ENCODE measurements at regions not wholly inside any gene's neighbourhood (a gene's known extent, or its start where the extent isn't known, plus 50 kb on each side); places are given as distances from the start of the nearest gene placed in this dataset.

GRCh38 chr16:80197741-80198201, 343.0 kb upstream of the DYNLRB2 start:
- no peak overlapping the region for H3K9ac ChIP-seq (ENCODE audit: low read length)
- H2BK5ac ChIP-seq (ENCODE audit: low read depth, low read length, poor library complexity): no peak overlapping the region
- peak in 1 of 2 donors; percentile 45 for DNase-seq
- H2BK12ac ChIP-seq (ENCODE audit: low read length): no peak overlapping the region
- no peaks in the 10 kb centered on the region for H3K27me3 ChIP-seq (ENCODE audit: insufficient read depth, low read length)
- no peak overlapping the region for H2BK120ac ChIP-seq (ENCODE audit: insufficient read depth, low read length, poor library complexity)
- no peaks in the 10 kb centered on the region for H3K79me2 ChIP-seq (ENCODE audit: control insufficient read depth, insufficient read depth, low read length, poor library complexity)
- no peak overlapping the region for H3K18ac ChIP-seq (ENCODE audit: low read length)
- H3K27ac ChIP-seq (ENCODE audit: low read depth, low read length): no peak overlapping the region
- no peaks in the 10 kb centered on the region for H3K9me3 ChIP-seq (ENCODE audit: insufficient read depth, low read depth, low read length)
- H3K36me3 ChIP-seq (ENCODE audit: control insufficient read depth in 1 of 2, insufficient read depth in 2 of 2, low read length in 2 of 2): no peaks in the 10 kb centered on the region
- no peak overlapping the region for H3K4me2 ChIP-seq (ENCODE audit: low read length)
- no peak overlapping the region for H4K91ac ChIP-seq (ENCODE audit: low read depth, low read length)
- no peak overlapping the region for H3K4ac ChIP-seq (ENCODE audit: low read depth, low read length)
- H2AFZ ChIP-seq (ENCODE audit: insufficient read depth, low read length, poor library complexity): no peak overlapping the region
- no peak overlapping the region for H4K12ac ChIP-seq (ENCODE audit: low read depth, low read length)
- no peak overlapping the region for H2AK5ac ChIP-seq (ENCODE audit: low read length)
- H3K4me3 ChIP-seq (ENCODE audit: low read depth, low read length): no peak overlapping the region
- no CpG with 5 or more reads among the region's 4 CpGs for WGBS (ENCODE audit: extremely low coverage, insufficient coverage, insufficient read length)
- no peak overlapping the region for H4K8ac ChIP-seq (ENCODE audit: low read depth, low read length)
- no peaks in the 10 kb centered on the region for H3K79me1 ChIP-seq (ENCODE audit: low read length)
- H3K23ac ChIP-seq (ENCODE audit: low read length): no peak overlapping the region
- H3K14ac ChIP-seq (ENCODE audit: low read length): no peak overlapping the region
- no peaks in the 10 kb centered on the region for H3K4me1 ChIP-seq (ENCODE audit: control insufficient read depth in 1 of 2, insufficient read depth in 2 of 2, low read length in 2 of 2)

- Histone ChIP-seq H3K27me3 (ENCODE audit: insufficient read depth, low read length) (no peaks in the 10 kb centered on the region), H4K8ac (ENCODE audit: low read depth, low read length) (no peak overlapping the region), H3K27ac (ENCODE audit: low read depth, low read length) (no peak overlapping the region), H2BK120ac (ENCODE audit: insufficient read depth, low read length, poor library complexity) (no peak overlapping the region), H3K4ac (ENCODE audit: low read depth, low read length) (no peak overlapping the region), H4K12ac (ENCODE audit: low read depth, low read length) (no peak overlapping the region), H2AK5ac (ENCODE audit: low read length) (no peak overlapping the region), H3K9ac (ENCODE audit: low read length) (no peak overlapping the region), H3K4me1 (ENCODE audit: control insufficient read depth in 1 of 2, insufficient read depth in 2 of 2, low read length in 2 of 2) (no peaks in the 10 kb centered on the region), H3K79me1 (ENCODE audit: low read length) (no peaks in the 10 kb centered on the region), H2BK12ac (ENCODE audit: low read length) (no peak overlapping the region), H4K91ac (ENCODE audit: low read depth, low read length) (no peak overlapping the region), H3K18ac (ENCODE audit: low read length) (no peak overlapping the region), H3K14ac (ENCODE audit: low read length) (no peak overlapping the region), H3K79me2 (ENCODE audit: control insufficient read depth, insufficient read depth, low read length, poor library complexity) (no peaks in the 10 kb centered on the region), H3K4me2 (ENCODE audit: low read length) (no peak overlapping the region), H2BK5ac (ENCODE audit: low read depth, low read length, poor library complexity) (no peak overlapping the region), H3K4me3 (ENCODE audit: low read depth, low read length) (no peak overlapping the region), H3K23ac (ENCODE audit: low read length) (no peak overlapping the region), H3K9me3 (ENCODE audit: insufficient read depth, low read depth, low read length) (no peaks in the 10 kb centered on the region), H2AFZ (ENCODE audit: insufficient read depth, low read length, poor library complexity) (no peak overlapping the region), H3K36me3 (ENCODE audit: control insufficient read depth in 1 of 2, insufficient read depth in 2 of 2, low read length in 2 of 2) (no peaks in the 10 kb centered on the region)
- no CpG with 5 or more reads among the region's 3 CpGs for WGBS (ENCODE audit: extremely low coverage, insufficient coverage, insufficient read length)
- DNase-seq: no peak
These were observed 348.9 kb upstream of the DYNLRB2 start for GRCh38 chr16:80191928-80192327.

- Histone ChIP-seq H3K23ac (ENCODE audit: low read length) (no peak overlapping the region), H4K8ac (ENCODE audit: low read depth, low read length) (no peak overlapping the region), H3K4me1 (ENCODE audit: control insufficient read depth in 1 of 2, insufficient read depth in 2 of 2, low read length in 2 of 2) (no peaks in the 10 kb centered on the region), H3K4me3 (ENCODE audit: low read depth, low read length) (no peak overlapping the region), H3K4ac (ENCODE audit: low read depth, low read length) (no peak overlapping the region), H3K4me2 (ENCODE audit: low read length) (no peak overlapping the region), H3K79me2 (ENCODE audit: control insufficient read depth, insufficient read depth, low read length, poor library complexity) (no peaks in the 10 kb centered on the region), H3K27me3 (ENCODE audit: insufficient read depth, low read length) (no peaks in the 10 kb centered on the region), H3K9ac (ENCODE audit: low read length) (no peak overlapping the region), H2BK5ac (ENCODE audit: low read depth, low read length, poor library complexity) (no peak overlapping the region), H2AK5ac (ENCODE audit: low read length) (no peak overlapping the region), H4K12ac (ENCODE audit: low read depth, low read length) (no peak overlapping the region), H3K27ac (ENCODE audit: low read depth, low read length) (no peak overlapping the region), H3K79me1 (ENCODE audit: low read length) (no peaks in the 10 kb centered on the region), H2AFZ (ENCODE audit: insufficient read depth, low read length, poor library complexity) (no peak overlapping the region), H4K91ac (ENCODE audit: low read depth, low read length) (no peak overlapping the region), H2BK120ac (ENCODE audit: insufficient read depth, low read length, poor library complexity) (no peak overlapping the region), H3K36me3 (ENCODE audit: control insufficient read depth in 1 of 2, insufficient read depth in 2 of 2, low read length in 2 of 2) (no peaks in the 10 kb centered on the region), H3K18ac (ENCODE audit: low read length) (no peak overlapping the region), H3K14ac (ENCODE audit: low read length) (no peak overlapping the region), H3K9me3 (ENCODE audit: insufficient read depth, low read depth, low read length) (no peaks in the 10 kb centered on the region), H2BK12ac (ENCODE audit: low read length) (no peak overlapping the region)
- no peak for DNase-seq
- WGBS (ENCODE audit: extremely low coverage, insufficient coverage, insufficient read length): no CpG with 5 or more reads among the region's 7 CpGs
These were observed 351.2 kb upstream of the DYNLRB2 start for GRCh38 chr16:80189476-80190175.

- no CpG with 5 or more reads among the region's 1 CpG for WGBS (ENCODE audit: extremely low coverage, insufficient coverage, insufficient read length)
- Histone ChIP-seq H3K27ac (ENCODE audit: low read depth, low read length) (no peak overlapping the region), H2BK12ac (ENCODE audit: low read length) (no peak overlapping the region), H4K91ac (ENCODE audit: low read depth, low read length) (no peak overlapping the region), H3K23ac (ENCODE audit: low read length) (no peak overlapping the region), H4K8ac (ENCODE audit: low read depth, low read length) (no peak overlapping the region), H2BK120ac (ENCODE audit: insufficient read depth, low read length, poor library complexity) (no peak overlapping the region), H2AK5ac (ENCODE audit: low read length) (no peak overlapping the region), H3K4me2 (ENCODE audit: low read length) (no peak overlapping the region), H3K4me3 (ENCODE audit: low read depth, low read length) (no peak overlapping the region), H2BK5ac (ENCODE audit: low read depth, low read length, poor library complexity) (no peak overlapping the region), H4K12ac (ENCODE audit: low read depth, low read length) (no peak overlapping the region), H3K36me3 (ENCODE audit: control insufficient read depth in 1 of 2, insufficient read depth in 2 of 2, low read length in 2 of 2) (no peaks in the 10 kb centered on the region), H3K79me1 (ENCODE audit: low read length) (no peaks in the 10 kb centered on the region), H3K27me3 (ENCODE audit: insufficient read depth, low read length) (no peaks in the 10 kb centered on the region), H3K79me2 (ENCODE audit: control insufficient read depth, insufficient read depth, low read length, poor library complexity) (no peaks in the 10 kb centered on the region), H3K14ac (ENCODE audit: low read length) (no peak overlapping the region), H3K4me1 (ENCODE audit: control insufficient read depth in 1 of 2, insufficient read depth in 2 of 2, low read length in 2 of 2) (no peaks in the 10 kb centered on the region), H3K4ac (ENCODE audit: low read depth, low read length) (no peak overlapping the region), H3K9ac (ENCODE audit: low read length) (no peak overlapping the region), H3K9me3 (ENCODE audit: insufficient read depth, low read depth, low read length) (no peaks in the 10 kb centered on the region), H2AFZ (ENCODE audit: insufficient read depth, low read length, poor library complexity) (no peak overlapping the region), H3K18ac (ENCODE audit: low read length) (no peak overlapping the region)
- no peak for DNase-seq
These were observed 364.7 kb upstream of the DYNLRB2 start for GRCh38 chr16:80176114-80176513.

Measured in trophoblast cell (in vitro differentiated cells and primary cell).